SK-N-SH (cell line): ENCODE measurements at regions not wholly inside any gene's neighbourhood (a gene's known extent, or its start where the extent isn't known, plus 50 kb on each side); places are given as distances from the start of the nearest gene placed in this dataset.

Experiments used
- MXI1 ChIP-seq: IDR thresholded peaks from 2 replicates; pipeline ENCODE4 v1.6.1; 2012; ENCODE audit warnings: mild to moderate bottlenecking, low read depth, low read length, improper control_type of control experiment
- RXRA ChIP-seq: IDR thresholded peaks from 2 replicates; pipeline ENCODE4 v1.4.0; 2012; ENCODE audit warnings: low read depth, mild to moderate bottlenecking, borderline replicate concordance
- SIN3A ChIP-seq: IDR thresholded peaks from 2 replicates; pipeline ENCODE4 v1.6.1; 2012; ENCODE audit warnings: low read depth, mild to moderate bottlenecking, low read length, moderate library complexity, borderline replicate concordance
- TAF1 ChIP-seq: IDR thresholded peaks from 2 replicates; pipeline ENCODE4 v1.6.1; 2012; ENCODE audit warnings: low read depth, mild to moderate bottlenecking, low read length, moderate library complexity, borderline replicate concordance
- USF1 ChIP-seq: IDR thresholded peaks from 2 replicates; pipeline ENCODE4 v1.4.0; 2012; ENCODE audit warnings: low read depth, borderline replicate concordance
- TF ChIP-seq, protein P1 (sequence below): fragments of 200-600 bp; sonication (generic); IDR thresholded peaks from 2 replicates; pipeline ENCODE4 v1.6.1; 2017; ENCODE audit warnings: antibody characterized with exemption, mild to moderate bottlenecking, moderate library complexity

DNA sequence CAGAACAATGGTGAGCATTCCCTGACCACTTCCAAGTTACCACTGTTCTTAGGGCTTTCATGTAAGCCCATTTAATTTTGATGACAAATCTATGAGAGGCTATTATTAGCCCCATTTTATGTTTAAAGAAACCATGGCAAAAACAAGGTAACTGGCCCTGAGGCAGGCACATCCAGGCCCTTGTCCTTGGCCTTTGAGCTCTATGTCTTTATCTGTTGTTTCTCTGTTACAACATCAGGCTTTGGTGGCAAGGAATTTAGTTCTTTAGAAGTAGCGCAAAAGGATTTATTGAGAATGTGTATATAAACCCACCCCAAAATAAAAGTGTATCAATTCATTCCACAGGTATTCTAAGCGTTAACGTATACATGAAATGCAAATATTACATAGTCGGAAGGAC lies 257.1 kb downstream of the HNMT start:
- no peak for TF ChIP-seq RXRA
- TF ChIP-seq, protein P1, sequence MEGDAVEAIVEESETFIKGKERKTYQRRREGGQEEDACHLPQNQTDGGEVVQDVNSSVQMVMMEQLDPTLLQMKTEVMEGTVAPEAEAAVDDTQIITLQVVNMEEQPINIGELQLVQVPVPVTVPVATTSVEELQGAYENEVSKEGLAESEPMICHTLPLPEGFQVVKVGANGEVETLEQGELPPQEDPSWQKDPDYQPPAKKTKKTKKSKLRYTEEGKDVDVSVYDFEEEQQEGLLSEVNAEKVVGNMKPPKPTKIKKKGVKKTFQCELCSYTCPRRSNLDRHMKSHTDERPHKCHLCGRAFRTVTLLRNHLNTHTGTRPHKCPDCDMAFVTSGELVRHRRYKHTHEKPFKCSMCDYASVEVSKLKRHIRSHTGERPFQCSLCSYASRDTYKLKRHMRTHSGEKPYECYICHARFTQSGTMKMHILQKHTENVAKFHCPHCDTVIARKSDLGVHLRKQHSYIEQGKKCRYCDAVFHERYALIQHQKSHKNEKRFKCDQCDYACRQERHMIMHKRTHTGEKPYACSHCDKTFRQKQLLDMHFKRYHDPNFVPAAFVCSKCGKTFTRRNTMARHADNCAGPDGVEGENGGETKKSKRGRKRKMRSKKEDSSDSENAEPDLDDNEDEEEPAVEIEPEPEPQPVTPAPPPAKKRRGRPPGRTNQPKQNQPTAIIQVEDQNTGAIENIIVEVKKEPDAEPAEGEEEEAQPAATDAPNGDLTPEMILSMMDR = no peak
- TF ChIP-seq MXI1 = no peak
- TF ChIP-seq TAF1 = no peak
- no peak for TF ChIP-seq USF1
- no peak for TF ChIP-seq SIN3A
